AG08396 (cell line): ENCODE measurements at regions not wholly inside any gene's neighbourhood (a gene's known extent, or its start where the extent isn't known, plus 50 kb on each side); places are given as distances from the start of the nearest gene placed in this dataset.
"Not testable (repeated sequence)": the region's sequence is repeated elsewhere in the genome, so short reads cannot be mapped to it uniquely, and the experiment has no call there.

Source experiments
- DNase-seq: peaks from one replicate; pipeline ENCODE4 v3.0.0; 2012; ENCODE audit warnings: low spot score, mixed read lengths

GRCh38 chr7:3162798-3163197, 119.1 kb upstream of the CARD11 start:
- not testable (repeated sequence) for DNase-seq

GRCh38 chr7:3164380-3164792, 120.7 kb upstream of the CARD11 start:
- DNase-seq = no peak

GRCh38 chr7:3165681-3166580, 122.3 kb upstream of the CARD11 start:
- no peak for DNase-seq

- no peak for DNase-seq
Measured at GRCh38 chr7:3167551-3167950, 123.9 kb upstream of the CARD11 start.

- no peak for DNase-seq
Measured at GRCh38 chr7:3168370-3168769, 124.7 kb upstream of the CARD11 start.

GRCh38 chr7:3168869-3169268, 125.2 kb upstream of the CARD11 start:
- DNase-seq = no peak

- no peak for DNase-seq
Measured at GRCh38 chr7:3172768-3173280, 128.2 kb upstream of the SDK1 start.

GRCh38 chr7:3174515-3175284, 126.4 kb upstream of the SDK1 start:
- no peak for DNase-seq

- DNase-seq = no peak
Measured at GRCh38 chr7:3175285-3175902, 125.7 kb upstream of the SDK1 start.

- no peak for DNase-seq
Measured at GRCh38 chr7:3176112-3177000, 124.7 kb upstream of the SDK1 start.

GRCh38 chr7:3177271-3177670, 123.8 kb upstream of the SDK1 start:
- no peak for DNase-seq

GRCh38 chr7:3179456-3179855, 121.6 kb upstream of the SDK1 start:
- no peak for DNase-seq

GRCh38 chr7:3180604-3181003, 120.4 kb upstream of the SDK1 start:
- no peak for DNase-seq

- DNase-seq = not testable (repeated sequence)
Measured at GRCh38 chr7:3182055-3182454, 119.0 kb upstream of the SDK1 start.

- DNase-seq = no peak
Measured at GRCh38 chr7:3187444-3188040, 113.5 kb upstream of the SDK1 start.

- DNase-seq = no peak
Measured at GRCh38 chr7:3188946-3189345, 112.1 kb upstream of the SDK1 start.

- no peak for DNase-seq
Measured at GRCh38 chr7:3191548-3191947, 109.5 kb upstream of the SDK1 start.

GRCh38 chr7:3192669-3193068, 108.4 kb upstream of the SDK1 start:
- no peak for DNase-seq

GRCh38 chr7:3193379-3194120, 107.5 kb upstream of the SDK1 start:
- no peak for DNase-seq

- DNase-seq = peak; percentile 11
Measured at GRCh38 chr7:3194501-3195141, 106.4 kb upstream of the SDK1 start.
